ENCODE measurements at regions not wholly inside any gene's neighbourhood (a gene's known extent, or its start where the extent isn't known, plus 50 kb on each side); places are given as distances from the start of the nearest gene placed in this dataset.
"Not testable (repeated sequence)": the region's sequence is repeated elsewhere in the genome, so short reads cannot be mapped to it uniquely, and the experiment has no call there.

- DNase-seq: no peak
Measured at GRCh38 chr6:82118150-82118562, 129.4 kb downstream of the IBTK start.

- DNase-seq: no peak
Measured at GRCh38 chr6:82114748-82115147, 132.8 kb downstream of the IBTK start.

DNA sequence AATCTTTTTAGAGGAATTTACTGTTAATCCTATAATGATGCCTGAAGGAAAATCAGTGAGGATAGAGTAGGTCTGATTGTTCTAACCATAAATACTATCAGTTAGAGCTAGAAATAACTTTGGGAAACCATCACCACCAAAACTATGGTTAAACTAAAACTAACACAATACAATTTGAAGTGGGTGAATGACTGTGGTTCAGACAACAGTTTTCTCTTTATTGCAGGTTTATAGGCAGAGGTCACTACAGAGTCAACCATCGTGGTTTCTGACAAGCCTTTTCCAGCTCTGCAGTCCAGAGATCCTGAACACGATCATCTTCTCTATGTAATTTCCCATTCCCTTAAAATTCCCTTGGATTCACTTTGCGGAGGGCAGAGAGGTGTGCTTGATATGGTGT is 134.3 kb downstream of the IBTK start:
- DNase-seq: no peak

- DNase-seq: no peak
Measured at GRCh38 chr6:82111818-82112217, 135.7 kb downstream of the IBTK start.

GRCh38 chr6:82111114-82111513 is 136.4 kb downstream of the IBTK start:
- DNase-seq: no peak

- not testable (repeated sequence) for DNase-seq
Measured at GRCh38 chr6:82103171-82103570, 144.4 kb downstream of the IBTK start.

GRCh38 chr6:82101374-82102114 is 146.0 kb downstream of the IBTK start:
- DNase-seq: not testable (repeated sequence)

- not testable (repeated sequence) for DNase-seq
Measured at GRCh38 chr6:82100763-82101162, 146.8 kb downstream of the IBTK start.

DNA sequence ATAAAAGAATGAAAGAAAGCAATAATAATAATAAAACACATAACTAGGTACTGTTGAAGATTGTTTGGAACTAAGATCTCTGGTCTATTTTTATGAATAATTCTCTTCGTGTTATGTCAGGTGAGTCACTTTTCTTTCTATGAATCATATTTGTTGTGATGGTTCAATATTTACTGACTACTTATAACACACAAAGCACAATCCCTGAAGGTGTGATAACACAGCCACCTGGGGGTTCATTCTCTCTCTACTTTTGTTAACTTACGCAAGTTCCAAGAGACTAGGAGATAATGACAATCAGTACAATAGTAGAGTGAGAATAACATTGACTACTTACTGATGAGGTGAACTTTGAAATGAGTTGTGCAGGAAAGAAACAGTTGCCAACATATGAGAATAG is 149.9 kb downstream of the IBTK start:
- DNase-seq: no peak

- DNase-seq: no peak
Measured at GRCh38 chr6:82095091-82095490, 152.5 kb downstream of the IBTK start.

DNA sequence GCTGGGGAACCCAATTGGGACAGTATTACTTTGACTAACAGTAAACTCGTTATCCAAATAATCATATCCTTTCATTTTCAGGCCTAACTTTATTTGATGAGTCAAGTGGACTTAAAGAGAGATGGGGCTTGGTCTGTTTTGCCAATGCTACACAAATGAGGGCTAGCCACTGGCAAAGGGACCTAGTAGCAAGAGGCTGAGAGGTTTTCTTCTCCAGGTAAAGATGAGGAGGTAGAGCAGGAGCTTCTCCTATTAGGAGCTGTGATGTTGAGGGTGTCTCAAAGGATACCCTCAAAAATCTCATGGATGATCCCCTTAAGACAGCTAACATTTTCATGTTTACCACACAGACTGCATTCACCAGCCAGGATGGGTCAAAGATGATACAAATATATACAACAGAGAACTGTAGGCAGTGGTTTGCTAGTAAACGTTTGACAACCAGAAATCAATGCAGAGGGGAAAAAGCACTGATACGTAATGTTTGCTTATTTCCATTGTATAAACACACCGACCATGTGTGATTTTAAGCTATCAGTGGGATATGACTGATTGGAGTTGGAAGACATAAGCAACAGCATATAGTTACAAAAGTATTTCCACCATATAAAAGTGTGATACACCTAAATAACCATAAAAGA is 153.3 kb downstream of the IBTK start:
- DNase-seq: no peak

DNA sequence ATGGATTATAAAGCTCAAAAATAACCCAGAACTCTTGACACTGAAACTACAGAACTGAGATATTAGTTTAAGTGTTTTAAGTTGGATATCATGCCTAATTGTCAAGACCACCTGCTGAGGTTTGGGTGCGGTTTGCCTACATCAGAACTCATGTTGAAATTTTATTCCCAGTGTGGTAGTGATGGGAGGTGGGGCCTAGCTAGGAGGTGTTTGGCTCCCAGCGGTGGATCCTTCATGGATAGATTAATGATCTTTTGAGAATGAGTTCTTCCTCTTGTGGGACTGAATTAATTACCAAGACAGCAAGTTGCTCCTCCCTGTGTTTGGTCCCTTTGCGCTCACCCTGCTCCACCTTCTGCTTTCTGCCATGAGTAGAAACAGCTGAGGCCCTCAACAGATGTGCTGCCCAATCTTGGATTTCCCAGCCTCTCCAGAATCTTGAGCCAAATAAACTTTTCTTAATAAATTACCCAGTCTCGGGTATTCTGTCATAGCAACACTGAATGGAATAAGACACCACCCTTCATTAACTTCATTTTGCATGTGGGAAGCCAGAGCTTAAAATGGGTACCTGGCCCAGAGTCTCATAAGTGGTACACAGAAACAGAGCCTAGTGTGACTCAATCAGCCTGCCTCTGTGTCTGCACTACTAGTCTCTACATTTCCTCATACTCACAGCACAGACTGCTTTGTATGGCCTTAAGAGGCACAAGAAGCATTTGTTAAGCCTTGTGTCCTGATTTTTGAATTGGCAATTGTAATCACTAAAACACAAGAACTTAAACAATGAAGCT is 158.4 kb downstream of the IBTK start:
- no peak for DNase-seq

- DNase-seq: no peak
Measured at GRCh38 chr6:82086944-82087343, 160.6 kb downstream of the IBTK start.

- no peak for DNase-seq
Measured at GRCh38 chr6:82085701-82086100, 161.8 kb downstream of the IBTK start.

DNA sequence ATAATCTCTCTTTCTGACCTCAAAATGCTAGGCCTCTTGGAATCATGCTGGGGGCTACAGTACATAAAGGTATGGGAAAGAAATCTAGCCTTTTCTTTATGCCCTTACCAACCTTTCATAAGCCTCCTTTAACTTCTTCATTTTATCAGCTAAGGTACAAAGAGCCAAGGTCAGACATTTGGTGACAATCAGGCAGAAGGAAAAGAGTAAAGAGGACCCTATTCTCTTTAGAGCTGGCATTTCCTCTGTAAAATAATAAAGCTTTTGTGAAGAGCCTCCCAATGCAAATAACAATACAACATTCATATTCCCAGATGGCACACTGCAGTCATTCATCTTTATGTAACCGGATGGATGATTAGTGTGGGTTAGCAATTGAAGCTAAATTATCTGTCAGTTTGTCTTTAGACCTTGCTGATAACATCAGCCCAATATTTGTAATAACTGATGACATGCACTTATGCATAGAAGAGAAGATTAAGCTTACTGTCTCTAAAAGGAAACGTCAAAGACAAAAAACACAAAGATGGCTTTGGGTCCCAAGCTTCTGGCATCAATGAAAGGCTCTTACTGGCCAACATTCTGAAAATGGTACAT is 163.1 kb downstream of the IBTK start:
- no peak for DNase-seq

- DNase-seq: no peak
Measured at GRCh38 chr6:82083646-82084045, 163.9 kb downstream of the IBTK start.

GRCh38 chr6:82080767-82081166 is 166.8 kb downstream of the IBTK start:
- no peak for DNase-seq

- no peak for DNase-seq
Measured at GRCh38 chr6:82078286-82078908, 169.1 kb downstream of the IBTK start.

DNA sequence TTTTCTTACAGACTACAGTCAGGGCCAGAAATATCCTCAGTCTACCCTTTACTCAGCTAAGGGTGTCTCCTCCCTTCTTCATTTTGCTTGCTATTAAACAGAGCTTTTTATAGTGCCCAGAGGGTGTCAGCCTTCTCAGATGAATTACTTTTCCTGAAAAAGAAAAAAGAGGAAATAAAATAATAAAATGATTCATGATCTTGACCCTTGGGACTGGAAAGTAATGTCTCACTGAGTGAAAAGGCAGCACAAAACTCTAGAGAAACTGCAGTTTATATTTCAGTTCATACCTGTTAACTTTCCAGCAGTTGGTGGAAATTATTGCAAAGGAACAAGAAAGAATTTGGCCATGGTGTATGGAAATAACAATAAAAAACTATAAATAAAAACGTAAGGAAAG is 170.6 kb downstream of the IBTK start:
- DNase-seq: no peak

GRCh38 chr6:82074556-82074955 is 173.0 kb downstream of the IBTK start:
- no peak for DNase-seq

DNA sequence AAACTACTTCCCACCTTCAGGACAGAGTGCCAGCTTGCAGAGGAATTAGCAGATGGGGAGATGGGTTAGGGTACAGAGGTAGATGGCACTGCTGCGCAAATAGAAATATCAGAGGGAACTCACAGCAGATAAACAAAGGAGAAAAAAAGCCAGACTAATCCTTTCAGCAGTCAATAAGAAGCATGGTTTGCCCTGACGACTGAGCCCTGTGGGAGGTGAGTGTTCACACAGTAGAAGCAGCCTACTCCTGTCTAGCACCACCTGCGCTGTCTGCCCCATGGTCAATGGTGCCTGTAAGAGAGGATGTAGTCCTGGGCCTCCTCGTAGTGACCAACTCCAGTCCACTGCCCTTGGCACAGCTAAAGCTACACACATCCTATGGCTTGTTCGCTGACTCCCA is 174.1 kb downstream of the IBTK start:
- DNase-seq: no peak

GRCh38 chr6:82072751-82073150 is 174.8 kb downstream of the IBTK start:
- DNase-seq: no peak

DNA sequence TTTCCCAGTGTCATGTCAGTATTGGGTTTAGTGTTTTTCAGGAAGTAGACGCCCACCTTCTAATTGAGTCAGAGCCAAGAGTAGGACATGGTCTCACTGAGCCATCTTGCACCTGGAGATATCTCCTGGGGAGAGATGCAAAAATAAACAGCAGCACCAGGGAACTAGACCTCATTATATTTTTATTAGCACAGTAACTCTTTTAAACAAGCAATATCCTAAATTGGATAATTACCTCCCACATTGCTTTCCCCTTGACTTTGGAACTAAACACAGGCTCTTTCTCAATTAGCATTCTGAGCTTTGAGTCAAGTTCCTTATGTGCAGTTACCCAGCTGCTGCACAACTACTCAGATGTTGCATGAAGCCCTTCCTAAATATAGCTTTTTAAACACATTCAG is 175.4 kb downstream of the IBTK start:
- no peak for DNase-seq

All from islet precursor cell (in vitro differentiated cells).